ENCODE measurements at regions not wholly inside any gene's neighbourhood (a gene's known extent, or its start where the extent isn't known, plus 50 kb on each side); places are given as distances from the start of the nearest gene placed in this dataset.

- Histone ChIP-seq H3K79me1 (ENCODE audit: low read depth, low read length) (no peaks in the 10 kb centered on the region), H4K8ac (ENCODE audit: extremely low read depth, insufficient read depth, low read length) (no peak overlapping the region), H3K36me3 (ENCODE audit: control insufficient read depth in 2 of 4, insufficient read depth in 4 of 4, low read length in 3 of 4) (no peaks in the 10 kb centered on the region), H2BK120ac (replicated peaks; ENCODE audit: low read depth, low read length) (no peak overlapping the region), H3K4me1 (replicated peaks in 1 of 4; ENCODE audit: control insufficient read depth in 3 of 4, insufficient read depth in 4 of 4, low read length in 3 of 4) (no peaks in the 10 kb centered on the region), H3K9ac (replicated peaks in 1 of 4; ENCODE audit: extremely low read depth in 1 of 4, low read depth in 3 of 4, low read length in 3 of 4) (no peak overlapping the region), H4K5ac (ENCODE audit: insufficient read length, low read depth, low read length) (no peak overlapping the region), H3K18ac (ENCODE audit: extremely low read depth, low read length) (no peak overlapping the region), H3K9me3 (ENCODE audit: insufficient read depth in 2 of 2, low read depth in 1 of 2, low read length in 1 of 2) (no peaks in the 10 kb centered on the region), H3K27me3 (replicated peaks in 1 of 4; ENCODE audit: control insufficient read depth in 3 of 4, extremely low read depth in 1 of 4, insufficient read depth in 3 of 4, low read length in 3 of 4) (no peaks in the 10 kb centered on the region), H3K23ac (ENCODE audit: insufficient read length) (no peak overlapping the region), H3K14ac (ENCODE audit: insufficient read length) (no peak overlapping the region), H2BK12ac (ENCODE audit: low read depth, low read length) (no peak overlapping the region), H2AK5ac (ENCODE audit: low read depth, low read length) (no peak overlapping the region), H2BK20ac (ENCODE audit: low read length) (no peak overlapping the region), H2BK15ac (ENCODE audit: low read length) (no peak overlapping the region), H3K4ac (replicated peaks; ENCODE audit: insufficient read length, low read depth, low read length) (no peak overlapping the region), H3K23me2 (ENCODE audit: low read depth, low read length) (no peaks in the 10 kb centered on the region), H3K56ac (replicated peaks; ENCODE audit: insufficient read length, low read depth, low read length) (no peak overlapping the region), H3K4me2 (ENCODE audit: insufficient read depth in 1 of 2, low read depth in 2 of 2, low read length in 2 of 2) (no peak overlapping the region), H2BK5ac (ENCODE audit: low read depth, low read length) (no peak overlapping the region), H3K79me2 (ENCODE audit: control insufficient read depth in 1 of 2, insufficient read depth in 2 of 2, low read length in 2 of 2) (no peaks in the 10 kb centered on the region), H3K4me3 (ENCODE audit: extremely low read depth in 1 of 4, insufficient read depth in 2 of 4, low read depth in 3 of 4, low read length in 4 of 4) (no peak overlapping the region), H4K91ac (replicated peaks; ENCODE audit: insufficient read length, low read length) (no peak overlapping the region), H2AFZ (ENCODE audit: low read length) (no peak overlapping the region), H3K27ac (ENCODE audit: low read depth, low read length) (no peak overlapping the region), H4K20me1 (replicated peaks in 1 of 2; ENCODE audit: control insufficient read depth in 1 of 2, insufficient read depth in 2 of 2, low read length in 2 of 2) (no peaks in the 10 kb centered on the region)
- TF ChIP-seq HDAC6 (IDR thresholded peaks at IDR 0.05; ENCODE audit: low read depth, low read length) (no peak), E2F6 (IDR thresholded peaks at IDR 0.05) (no peak), TAF7 (optimal IDR thresholded peaks at IDR 0.05; ENCODE audit: borderline replicate concordance, low read depth, low read length) (no peak), SP2 (IDR thresholded peaks at IDR 0.05; ENCODE audit: low read length) (no peak), BRCA1 (IDR thresholded peaks at IDR 0.05; ENCODE audit: low read depth, low read length) (no peak), EZH2 (IDR thresholded peaks at IDR 0.05; ENCODE audit: low read depth, low read length, severe bottlenecking) (no peak), PHF8 (conservative IDR thresholded peaks at IDR 0.05; ENCODE audit: low read depth, low read length) (no peak), RNF2 (IDR thresholded peaks at IDR 0.05; ENCODE audit: borderline replicate concordance, low read depth, low read length, missing control alignments, poor library complexity, severe bottlenecking) (no peak), TCF12 (IDR thresholded peaks at IDR 0.05; ENCODE audit: low read depth, low read length) (no peak), CHD1 (IDR thresholded peaks at IDR 0.05; ENCODE audit: low read depth, low read length) (no peak), JUN (IDR thresholded peaks at IDR 0.05; ENCODE audit: low read depth, low read length) (no peak), JUND (IDR thresholded peaks at IDR 0.05; ENCODE audit: low read length) (no peak)
- ChIA-PET POLR2A (ENCODE audit: partially characterized antibody) (no interaction called here), CTCF (ENCODE audit: partially characterized antibody) (interaction anchor here (0.6 kb wide), 2 partner anchors 177 to 202 kb away, joined by 3 to 4 read pairs; no protein-coding TSS in a partner anchor)
- FAIRE-seq = no peak
- 92% methylated on average over 1 of the region's 1 CpG; no CpG with 5 or more reads in 1 of the 2 experiments for WGBS, 2 experiments (ENCODE audit: extremely low coverage in 1 of 2, insufficient coverage in 1 of 2, insufficient read length in 1 of 2, insufficient replicate concordance in 2 of 2, low coverage in 1 of 2, low lambda C conversion rate in 2 of 2, missing lambda C conversion rate in 1 of 2)
- DNase-seq (ENCODE audit: low read depth in 1 of 2, low spot score in 2 of 2) = no peak
These were observed 108.7 kb upstream of the PLET1 start for GRCh38 chr11:112369374-112369773.

All from H1 (cell line).